ENCODE measurements at regions not wholly inside any gene's neighbourhood (a gene's known extent, or its start where the extent isn't known, plus 50 kb on each side); places are given as distances from the start of the nearest gene placed in this dataset.
"Not testable (repeated sequence)": the region's sequence is repeated elsewhere in the genome, so short reads cannot be mapped to it uniquely, and the experiment has no call there.

GRCh38 chr1:4133939-4134321, 233.9 kb upstream of the C1orf174 start:
- no peak for DNase-seq (ENCODE audit: low read depth)
- TF ChIP-seq CTCF (conservative IDR thresholded peaks at IDR 0.05; ENCODE audit: low read depth, low read length): no peak
- H3K4me3 ChIP-seq (ENCODE audit: low read depth, low read length): no peak overlapping the region

DNA sequence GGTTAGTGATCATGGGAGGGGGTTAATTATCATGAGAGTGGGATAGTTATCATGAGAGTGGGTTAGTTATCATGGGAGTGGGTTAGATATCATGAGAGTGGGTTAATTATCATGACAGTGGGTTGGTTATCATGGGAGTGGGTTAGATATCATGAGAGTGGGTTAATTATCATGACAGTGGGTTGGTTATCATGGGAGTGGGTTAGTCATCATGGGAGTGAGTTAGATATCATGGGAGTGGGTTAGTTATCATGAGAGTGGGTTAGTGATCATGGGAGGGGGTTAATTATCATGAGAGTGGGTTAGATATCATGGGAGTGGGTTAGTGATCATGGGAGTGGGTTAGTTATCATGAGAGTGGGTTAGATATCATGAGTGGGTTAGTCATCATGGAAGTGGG, 235.8 kb upstream of the C1orf174 start:
- DNase-seq (ENCODE audit: low read depth); H3K4me3 ChIP-seq (ENCODE audit: low read depth, low read length): not testable (repeated sequence)

DNA sequence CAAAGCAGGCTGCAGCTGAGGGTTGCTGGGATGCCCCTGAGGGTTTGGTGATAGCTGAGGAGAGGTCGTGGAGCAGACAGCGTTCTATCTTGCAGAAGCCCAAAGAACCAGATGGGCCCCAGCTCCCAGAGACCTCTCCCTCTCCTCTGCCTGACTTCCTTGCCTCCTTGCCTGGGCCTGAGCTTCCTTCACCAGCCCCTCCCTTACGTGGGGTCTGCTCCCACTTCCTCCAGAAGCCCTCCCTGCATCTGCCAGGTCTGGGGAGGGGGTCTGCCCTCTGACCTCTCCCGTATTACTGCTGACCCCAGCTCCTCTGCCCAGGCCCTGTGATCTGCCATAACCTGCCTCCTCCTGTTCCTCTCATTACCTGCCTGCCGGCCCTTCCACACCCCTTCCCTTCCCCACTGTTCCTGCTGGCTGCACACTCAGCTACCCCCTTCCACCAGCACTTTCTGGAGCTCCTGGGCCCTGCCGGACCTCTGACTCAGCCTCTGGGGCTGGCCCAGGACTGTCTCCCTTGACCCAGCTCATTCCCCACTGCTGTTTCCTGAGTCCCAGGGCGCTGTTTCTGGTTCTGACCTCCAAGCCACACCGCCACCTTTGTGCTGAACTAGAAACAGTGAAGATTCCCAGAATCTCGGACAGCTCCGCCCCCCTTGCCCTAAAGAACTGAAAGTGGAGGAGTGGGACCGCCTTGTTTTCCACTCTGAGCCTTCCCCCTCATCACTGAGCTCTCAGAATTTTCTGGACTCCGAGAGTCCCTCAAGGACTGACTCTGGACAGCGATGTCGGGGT, 237.7 kb upstream of the C1orf174 start:
- no peak for TF ChIP-seq CTCF (conservative IDR thresholded peaks at IDR 0.05; ENCODE audit: low read depth, low read length)
- no peak for DNase-seq (ENCODE audit: low read depth)
- no peak overlapping the region for H3K4me3 ChIP-seq (ENCODE audit: low read depth, low read length)

GRCh38 chr1:4139646-4140045, 239.6 kb upstream of the C1orf174 start:
- no peak for DNase-seq (ENCODE audit: low read depth)
- no peak for TF ChIP-seq CTCF (conservative IDR thresholded peaks at IDR 0.05; ENCODE audit: low read depth, low read length)
- H3K4me3 ChIP-seq (ENCODE audit: low read depth, low read length): no peak overlapping the region

DNA sequence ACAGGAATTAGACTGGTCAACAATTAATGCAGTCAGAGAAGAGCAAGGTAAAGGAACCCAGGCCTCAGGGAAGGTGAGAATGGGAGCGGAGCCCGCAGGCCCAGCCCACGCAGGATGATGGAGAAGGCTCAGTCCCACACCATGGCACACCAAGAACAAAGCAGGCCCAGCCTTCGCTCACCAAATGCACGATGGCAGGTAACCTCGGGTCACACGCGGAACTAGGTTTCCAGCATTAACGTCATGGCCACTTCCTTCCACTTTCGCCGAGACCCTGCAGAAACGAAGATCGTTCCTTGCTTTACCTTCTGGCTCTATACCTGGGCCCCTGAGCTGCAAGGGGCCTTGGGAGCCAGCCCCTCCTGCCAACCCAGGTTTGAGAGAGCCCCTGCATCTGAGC, 240.2 kb upstream of the C1orf174 start:
- H3K4me3 ChIP-seq (ENCODE audit: low read depth, low read length): no peak overlapping the region
- no peak for DNase-seq (ENCODE audit: low read depth)
- no peak for TF ChIP-seq CTCF (conservative IDR thresholded peaks at IDR 0.05; ENCODE audit: low read depth, low read length)

DNA sequence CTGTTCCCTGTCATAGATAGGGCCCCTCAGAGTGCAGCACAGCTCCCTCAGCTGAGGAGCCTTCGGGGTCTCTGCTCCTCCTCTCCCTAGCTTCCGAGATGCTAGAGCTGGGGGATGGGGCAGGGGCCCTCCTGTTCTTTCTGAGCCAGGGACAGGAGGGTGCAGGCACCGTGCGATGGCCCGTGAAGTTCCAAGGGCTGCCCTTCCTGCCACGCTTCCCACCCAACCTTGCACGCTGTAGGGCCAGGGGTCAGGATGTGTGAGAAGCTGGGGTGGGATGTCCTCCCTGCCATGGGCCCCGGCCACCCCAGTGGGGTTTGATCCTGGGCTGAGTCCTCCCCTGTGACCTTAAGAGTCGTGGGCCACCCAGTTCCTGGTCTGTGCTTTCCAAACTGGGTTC, 240.7 kb upstream of the C1orf174 start:
- no peak for TF ChIP-seq CTCF (conservative IDR thresholded peaks at IDR 0.05; ENCODE audit: low read depth, low read length)
- no peak overlapping the region for H3K4me3 ChIP-seq (ENCODE audit: low read depth, low read length)
- DNase-seq (ENCODE audit: low read depth): no peak

GRCh38 chr1:4144349-4144971, 244.4 kb upstream of the C1orf174 start:
- H3K4me3 ChIP-seq (ENCODE audit: low read depth, low read length): no peak overlapping the region
- DNase-seq (ENCODE audit: low read depth): no peak
- TF ChIP-seq CTCF (conservative IDR thresholded peaks at IDR 0.05; ENCODE audit: low read depth, low read length): no peak

Data from choroid plexus epithelial cell (primary cell).